NCI-H1417 treated with DMSO at 0.1 percent for 48 hours (cell line): ENCODE measurements at regions not wholly inside any gene's neighbourhood (a gene's known extent, or its start where the extent isn't known, plus 50 kb on each side); places are given as distances from the start of the nearest gene placed in this dataset.

ENCODE experiments used
- DNase-seq: peaks from one replicate; lab custom pipeline; 2025; lab: John Stamatoyannopoulos, UW

GRCh38 chr12:97336900-97337751, 125.5 kb upstream of the RMST start:
- DNase-seq, result no peak

GRCh38 chr12:97342130-97342529, 120.5 kb upstream of the RMST start:
- no peak for DNase-seq

- no peak for DNase-seq
Observed at GRCh38 chr12:97347956-97348355, 114.6 kb upstream of the RMST start.

GRCh38 chr12:97358361-97358760, 104.2 kb upstream of the RMST start:
- no peak for DNase-seq

- DNase-seq, result no peak
Observed at GRCh38 chr12:97359021-97359690, 103.4 kb upstream of the RMST start.

GRCh38 chr12:97363693-97364092, 98.9 kb upstream of the RMST start:
- DNase-seq, result no peak

GRCh38 chr12:97368462-97369163, 94.0 kb upstream of the RMST start:
- DNase-seq, result no peak

- DNase-seq, result no peak
Observed at GRCh38 chr12:97375310-97375709, 87.3 kb upstream of the RMST start.

GRCh38 chr12:97380440-97380839, 82.2 kb upstream of the RMST start:
- no peak for DNase-seq

GRCh38 chr12:97385121-97385520, 77.5 kb upstream of the RMST start:
- DNase-seq, result no peak

GRCh38 chr12:97386133-97386581, 76.4 kb upstream of the RMST start:
- DNase-seq, result no peak

- no peak for DNase-seq
Observed at GRCh38 chr12:97387844-97388243, 74.8 kb upstream of the RMST start.

GRCh38 chr12:97394657-97395056, 67.9 kb upstream of the RMST start:
- DNase-seq, result no peak

- DNase-seq, result no peak
Observed at GRCh38 chr12:97397008-97397407, 65.6 kb upstream of the RMST start.

GRCh38 chr12:97398704-97399103, 63.9 kb upstream of the RMST start:
- DNase-seq, result no peak

- no peak for DNase-seq
Observed at GRCh38 chr12:97404093-97404492, 58.5 kb upstream of the RMST start.

GRCh38 chr12:97404543-97404942, 58.1 kb upstream of the RMST start:
- DNase-seq, result peak; percentile 49

- no peak for DNase-seq
Observed at GRCh38 chr12:97408363-97408762, 54.2 kb upstream of the RMST start.

- no peak for DNase-seq
Observed at GRCh38 chr12:97411341-97411740, 51.3 kb upstream of the RMST start.
